RPMI7951 (cell line): ENCODE measurements at regions not wholly inside any gene's neighbourhood (a gene's known extent, or its start where the extent isn't known, plus 50 kb on each side); places are given as distances from the start of the nearest gene placed in this dataset.
A peak's percentile ranks its signal among the peaks of the same experiment; 100 is the strongest.

Experiments
- DNase-seq: peaks from one replicate; pipeline ENCODE4 v3.0.0-alpha.2; 2012; ENCODE audit warnings: low read depth

- DNase-seq: no peak
Measured at GRCh38 chr6:54640911-54641310, 205.7 kb upstream of the FAM83B start.

- no peak for DNase-seq
Measured at GRCh38 chr6:54646069-54646950, 200.3 kb upstream of the FAM83B start.

GRCh38 chr6:54646951-54647664 lies 199.5 kb upstream of the FAM83B start:
- DNase-seq: no peak

GRCh38 chr6:54654381-54654780 lies 192.2 kb upstream of the FAM83B start:
- no peak for DNase-seq

- no peak for DNase-seq
Measured at GRCh38 chr6:54655162-54655561, 191.4 kb upstream of the FAM83B start.

GRCh38 chr6:54665278-54665677 lies 181.3 kb upstream of the FAM83B start:
- no peak for DNase-seq

- no peak for DNase-seq
Measured at GRCh38 chr6:54680531-54680930, 166.0 kb upstream of the FAM83B start.

GRCh38 chr6:54681267-54681666 lies 165.3 kb upstream of the FAM83B start:
- DNase-seq: peak; percentile 3

- peak; percentile 82 for DNase-seq
Measured at GRCh38 chr6:54681987-54682386, 164.6 kb upstream of the FAM83B start.

GRCh38 chr6:54689620-54690019 lies 157.0 kb upstream of the FAM83B start:
- DNase-seq: no peak

GRCh38 chr6:54690596-54690995 lies 156.0 kb upstream of the FAM83B start:
- no peak for DNase-seq

GRCh38 chr6:54694928-54695532 lies 151.5 kb upstream of the FAM83B start:
- no peak for DNase-seq

- DNase-seq: no peak
Measured at GRCh38 chr6:54695815-54696214, 150.8 kb upstream of the FAM83B start.

- peak; percentile 10 for DNase-seq
Measured at GRCh38 chr6:54697424-54697823, 149.1 kb upstream of the FAM83B start.

- DNase-seq: no peak
Measured at GRCh38 chr6:54698974-54699373, 147.6 kb upstream of the FAM83B start.

GRCh38 chr6:54700158-54700557 lies 146.4 kb upstream of the FAM83B start:
- no peak for DNase-seq

GRCh38 chr6:54702772-54703171 lies 143.8 kb upstream of the FAM83B start:
- DNase-seq: no peak

GRCh38 chr6:54706391-54706790 lies 140.2 kb upstream of the FAM83B start:
- DNase-seq: no peak

- no peak for DNase-seq
Measured at GRCh38 chr6:54706844-54707605, 139.5 kb upstream of the FAM83B start.

- no peak for DNase-seq
Measured at GRCh38 chr6:54710456-54710855, 136.1 kb upstream of the FAM83B start.

- DNase-seq: no peak
Measured at GRCh38 chr6:54716010-54716409, 130.6 kb upstream of the FAM83B start.

GRCh38 chr6:54716877-54717276 lies 129.7 kb upstream of the FAM83B start:
- DNase-seq: no peak
